ENCODE measurements at regions not wholly inside any gene's neighbourhood (a gene's known extent, or its start where the extent isn't known, plus 50 kb on each side); places are given as distances from the start of the nearest gene placed in this dataset.

- TF ChIP-seq YY1 (IDR thresholded peaks at IDR 0.05; ENCODE audit: insufficient read depth, insufficient read length) = no peak
- TF ChIP-seq SUZ12 (IDR thresholded peaks at IDR 0.05; ENCODE audit: extremely low read depth, insufficient read depth, insufficient read length) = no peak
Measured at GRCh38 chr20:22716821-22717351, 132.5 kb upstream of the FOXA2 start.
